HG03025 (cell line): ENCODE measurements at regions not wholly inside any gene's neighbourhood (a gene's known extent, or its start where the extent isn't known, plus 50 kb on each side); places are given as distances from the start of the nearest gene placed in this dataset.
"Not testable (repeated sequence)": the region's sequence is repeated elsewhere in the genome, so short reads cannot be mapped to it uniquely, and the experiment has no call there.

Experiments used
- ATAC-seq: cut with Tn5 transposase; IDR thresholded peaks from one replicate; pipeline ENCODE4 v1.9.1; 2021; ENCODE audit warnings: mild to moderate bottlenecking, moderate library complexity; ENCODE audit not compliant: unreplicated experiment, low FRiP score

DNA sequence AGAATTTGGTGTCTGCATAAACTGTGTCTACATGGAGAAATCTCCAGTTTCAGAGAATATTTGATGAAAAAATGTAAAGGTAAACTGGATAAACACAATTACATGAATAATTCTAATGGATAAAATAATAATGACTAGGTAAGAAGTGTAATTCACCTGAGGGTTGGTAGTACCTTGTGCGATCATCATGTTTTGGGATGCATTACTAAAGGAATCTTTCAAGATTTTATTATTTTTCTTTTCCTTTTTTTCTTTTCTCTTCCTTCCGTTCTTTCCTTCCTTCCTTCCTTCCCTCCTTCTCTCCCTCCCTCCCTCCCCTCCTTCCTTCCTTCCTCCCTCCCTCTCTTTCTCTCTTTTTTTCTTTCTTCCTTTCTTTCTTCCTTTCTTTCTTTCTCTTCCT is 818.7 kb downstream of the LTN1 start:
- ATAC-seq, result no peak

DNA sequence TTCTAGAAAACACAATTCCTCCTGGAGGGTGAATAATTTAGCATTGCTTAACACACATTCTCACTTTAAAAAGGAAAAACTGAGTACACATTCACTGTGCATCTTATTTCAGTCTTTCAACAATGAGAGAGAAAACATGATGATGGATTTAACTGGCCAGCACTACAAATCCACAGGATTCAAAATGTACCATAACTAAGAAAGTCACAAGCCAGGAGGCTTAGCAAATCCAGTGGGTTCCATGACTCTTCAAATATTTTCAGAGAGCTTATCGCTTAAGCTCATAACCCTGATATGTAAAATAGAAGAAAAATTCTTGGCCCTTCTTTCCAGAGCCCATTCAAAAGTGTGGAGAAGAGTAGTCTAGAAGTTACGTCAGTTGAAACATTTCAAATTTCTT is 820.3 kb downstream of the LTN1 start:
- no peak for ATAC-seq

DNA sequence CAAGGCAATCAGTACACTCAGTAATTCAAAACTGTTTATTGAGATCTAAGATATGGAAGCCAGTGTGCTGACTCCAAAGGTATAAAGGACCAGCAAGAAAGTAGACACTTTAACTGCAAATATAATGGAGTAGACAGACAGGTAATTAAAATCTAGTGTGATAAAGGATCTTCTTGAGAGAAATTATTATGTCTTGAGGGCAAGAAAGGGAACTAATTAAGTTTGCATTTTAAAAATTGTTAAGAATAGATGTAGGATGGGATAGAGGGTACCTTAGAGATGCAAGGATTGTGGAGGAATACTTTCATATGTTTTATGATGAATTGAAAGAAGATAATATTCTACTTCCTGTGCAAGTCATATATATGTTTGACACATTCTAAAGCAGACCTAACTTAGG is 825.3 kb downstream of the LTN1 start:
- ATAC-seq, result no peak

DNA sequence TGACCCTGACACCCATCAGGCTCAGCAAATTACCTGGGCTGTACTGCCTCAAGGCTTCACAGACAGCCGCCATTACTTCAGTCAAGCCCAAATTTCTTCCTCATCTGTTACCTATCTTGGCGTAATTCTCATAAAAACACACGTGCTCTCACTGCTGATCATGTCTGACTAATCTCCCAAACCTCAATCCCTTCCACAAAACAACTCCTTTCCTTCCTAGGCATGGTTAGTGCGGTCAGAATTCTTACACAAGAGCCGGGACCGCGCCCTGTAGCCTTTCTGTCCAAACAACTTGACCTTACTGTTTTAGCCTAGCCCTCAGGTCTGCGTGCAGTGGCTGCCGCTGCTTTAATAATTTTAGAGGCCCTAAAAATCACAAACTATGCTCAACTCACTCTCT is 828.2 kb downstream of the LTN1 start:
- not testable (repeated sequence) for ATAC-seq

DNA sequence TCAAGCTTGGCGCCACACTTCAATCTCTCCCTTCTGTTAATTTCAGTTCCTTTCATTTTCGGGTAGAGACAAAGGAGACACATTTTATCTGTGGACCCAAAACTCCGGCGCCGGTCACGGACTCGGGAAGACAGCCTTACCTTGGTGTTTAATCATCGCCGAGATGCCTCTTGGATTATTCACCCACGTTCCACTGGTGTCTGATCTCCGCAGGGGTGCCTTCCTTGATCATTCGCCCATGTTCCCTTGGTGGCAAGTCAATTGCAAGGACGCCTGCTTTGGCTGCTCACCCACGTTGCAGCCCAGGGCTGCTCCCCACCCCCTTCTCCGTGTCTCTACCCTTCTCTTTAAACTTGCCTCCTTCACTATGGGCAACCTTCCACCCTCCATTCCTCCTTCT is 830.6 kb downstream of the LTN1 start:
- ATAC-seq, result not testable (repeated sequence)

DNA sequence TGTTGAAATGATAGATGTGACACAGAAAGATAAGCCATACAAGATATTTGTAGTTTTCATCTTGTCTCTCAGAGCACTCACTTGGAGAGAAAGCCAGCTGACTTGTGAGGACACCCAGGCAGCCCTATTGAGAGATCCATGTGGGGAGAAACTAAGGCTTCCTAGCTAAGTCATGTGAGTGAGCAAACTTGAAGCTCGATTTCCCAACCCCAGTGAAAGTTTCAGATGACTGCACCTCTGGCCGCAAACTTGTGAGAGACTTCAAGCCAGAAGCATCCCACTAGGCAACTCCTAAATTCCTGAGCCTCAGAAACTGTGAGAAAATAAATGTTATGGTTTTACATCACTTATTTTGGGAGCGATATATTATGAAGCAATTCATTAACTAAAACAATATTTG is 832.3 kb downstream of the LTN1 start:
- no peak for ATAC-seq

DNA sequence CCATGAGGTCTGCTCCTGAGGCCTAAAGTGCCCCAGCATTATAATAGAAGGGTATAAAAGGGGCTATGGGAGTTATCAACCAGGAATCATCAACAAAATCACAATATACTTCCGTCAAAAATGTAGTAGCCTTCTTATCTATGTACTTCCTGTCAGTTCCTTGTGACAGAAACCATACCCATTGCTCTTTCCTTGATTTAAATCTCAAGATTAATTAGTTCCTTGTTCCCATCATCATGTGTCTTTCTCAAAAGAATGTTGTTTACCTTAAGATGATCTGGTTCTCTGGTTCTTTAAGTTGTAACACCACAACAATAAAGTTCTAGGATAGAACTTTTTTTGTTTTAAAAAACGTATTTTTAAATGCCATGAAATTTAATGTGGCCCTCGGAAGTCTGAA is 833.3 kb downstream of the LTN1 start:
- no peak for ATAC-seq

DNA sequence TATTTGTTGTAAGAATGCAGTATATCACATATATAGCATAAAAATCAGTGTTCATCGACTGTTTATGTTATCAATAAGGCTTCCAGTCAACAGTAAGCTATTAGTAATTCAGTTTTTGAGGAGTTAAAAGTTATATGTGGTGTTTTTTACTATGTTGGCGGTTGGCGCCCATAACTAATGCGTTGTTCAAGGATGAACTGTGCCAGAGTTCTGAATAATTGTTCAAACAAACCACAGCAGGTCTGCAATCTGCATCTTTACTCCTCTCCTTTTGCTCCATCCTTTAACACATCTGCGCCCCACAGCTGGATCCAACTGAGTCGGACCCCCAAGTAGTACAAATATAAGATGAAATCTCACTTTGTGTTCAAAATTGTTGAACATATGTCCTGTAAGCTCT is 836.1 kb downstream of the LTN1 start:
- ATAC-seq, result no peak

DNA sequence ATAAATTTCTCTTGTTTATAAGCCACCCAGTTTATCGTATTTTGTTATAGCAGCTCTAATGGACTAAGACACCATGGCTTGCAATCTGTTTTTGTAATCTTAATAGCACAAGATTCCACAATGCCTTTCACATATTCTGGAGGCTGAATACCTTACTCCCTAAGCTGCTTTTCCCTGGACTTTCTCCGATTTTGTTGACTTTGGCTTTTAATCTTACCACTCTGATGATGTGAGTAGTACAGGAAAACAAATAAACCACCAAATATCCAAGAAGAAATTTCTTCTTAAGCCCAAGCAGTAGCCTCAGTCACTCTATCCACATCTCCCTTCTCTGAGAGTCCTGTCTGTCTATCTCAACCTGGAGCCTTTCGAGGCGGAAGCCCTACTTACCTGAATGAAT is 838.6 kb downstream of the LTN1 start:
- no peak for ATAC-seq

DNA sequence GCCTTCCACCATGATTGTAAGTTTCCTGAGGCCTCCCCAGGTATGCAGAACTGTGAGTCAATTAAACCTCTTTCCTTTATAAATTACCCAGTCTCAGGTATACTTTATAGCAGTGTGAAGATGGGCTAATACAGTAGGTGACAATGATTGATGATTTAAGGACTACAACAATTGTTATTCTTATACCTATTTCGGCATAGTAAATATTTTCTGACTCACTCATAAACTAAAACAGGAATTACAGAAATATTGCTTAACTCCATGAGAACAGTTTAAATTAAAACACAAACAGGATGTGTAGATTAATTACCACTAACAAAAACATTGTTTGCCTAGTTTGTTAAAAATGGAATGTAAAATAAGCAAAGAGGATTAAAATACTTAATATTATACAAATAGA is 839.9 kb downstream of the LTN1 start:
- no peak for ATAC-seq

DNA sequence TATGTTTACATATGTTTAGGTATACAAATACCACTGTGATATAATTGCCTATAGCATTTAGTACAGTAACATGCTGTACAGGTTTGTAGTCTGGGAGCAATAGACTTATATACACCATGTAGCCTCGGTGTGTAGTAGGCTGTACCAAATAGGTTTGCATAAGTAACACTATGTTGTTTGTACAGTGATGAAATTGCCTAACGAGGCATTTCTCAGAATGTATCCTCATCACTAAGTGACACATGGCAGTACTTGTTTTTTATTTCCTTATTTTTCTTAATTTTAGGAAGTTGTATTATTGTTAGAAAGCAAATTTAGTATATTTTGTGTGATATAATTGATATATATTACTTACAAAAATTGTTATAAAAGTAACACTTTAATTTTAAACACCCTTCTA is 840.9 kb downstream of the LTN1 start:
- no peak for ATAC-seq

DNA sequence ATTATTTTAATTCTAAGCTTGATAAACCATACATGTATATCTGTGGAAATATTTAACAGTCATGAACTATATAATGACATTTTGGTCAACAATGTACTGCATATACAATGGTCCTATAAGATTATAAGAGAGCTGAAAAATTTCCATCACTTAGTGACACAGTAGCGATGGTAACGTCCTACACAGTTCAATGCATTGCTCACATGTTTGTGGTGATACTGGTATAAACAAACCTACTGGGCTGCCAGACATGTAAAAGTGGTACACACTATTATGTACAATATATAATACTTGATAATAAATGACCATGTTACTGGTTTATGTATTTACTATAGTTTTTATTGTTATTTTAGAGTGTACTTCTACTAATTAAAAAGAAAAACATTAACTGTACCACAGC is 841.9 kb downstream of the LTN1 start:
- no peak for ATAC-seq

DNA sequence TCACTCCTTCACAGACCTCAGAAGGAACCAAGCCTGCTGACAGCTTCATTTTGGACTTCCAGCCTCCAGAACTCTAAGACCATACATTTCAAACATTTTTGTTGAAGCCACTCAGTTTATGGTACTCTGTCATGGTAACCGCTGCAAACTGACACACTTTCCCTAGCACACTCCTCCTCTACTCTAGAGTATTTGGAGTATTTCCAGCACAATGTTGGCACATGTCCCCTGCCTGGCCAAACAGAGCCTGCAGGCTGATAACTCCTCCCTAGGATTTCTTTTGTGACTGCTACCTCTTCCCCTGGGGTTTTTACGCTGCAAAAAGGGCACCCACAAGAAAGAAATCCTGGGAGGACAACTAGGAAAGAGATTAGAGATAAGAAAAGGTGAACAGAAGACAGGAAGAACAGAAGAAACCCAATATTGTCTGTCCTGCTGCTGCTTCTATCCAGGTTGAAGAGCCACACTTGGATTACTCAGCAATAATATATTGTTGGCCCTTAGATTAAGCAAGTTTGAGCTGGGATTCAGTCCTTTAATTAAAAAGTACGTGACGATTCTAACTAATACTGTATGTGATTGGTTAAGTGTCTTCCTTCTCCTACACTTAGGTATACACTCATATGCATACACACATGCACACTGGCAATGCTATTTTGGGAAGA is 844.1 kb downstream of the LTN1 start:
- ATAC-seq, result no peak

DNA sequence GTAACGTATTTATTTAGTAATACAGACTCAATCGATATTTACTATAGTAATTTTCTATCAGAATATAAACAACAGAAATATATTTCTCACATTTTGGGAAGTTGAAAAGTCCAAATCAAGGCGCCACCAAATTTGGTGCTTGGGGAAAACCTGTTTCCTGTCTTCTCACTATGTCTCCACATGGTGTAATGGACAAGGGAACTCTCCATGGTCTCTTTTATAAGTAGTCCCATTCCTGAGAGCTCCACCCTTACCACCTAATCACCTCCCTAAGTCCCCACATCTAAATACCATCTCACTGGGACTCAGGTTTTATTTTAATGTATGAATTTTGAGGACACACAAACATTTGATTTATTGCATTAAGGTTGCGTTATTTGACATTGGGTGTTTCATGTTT is 848.0 kb downstream of the LTN1 start:
- no peak for ATAC-seq

DNA sequence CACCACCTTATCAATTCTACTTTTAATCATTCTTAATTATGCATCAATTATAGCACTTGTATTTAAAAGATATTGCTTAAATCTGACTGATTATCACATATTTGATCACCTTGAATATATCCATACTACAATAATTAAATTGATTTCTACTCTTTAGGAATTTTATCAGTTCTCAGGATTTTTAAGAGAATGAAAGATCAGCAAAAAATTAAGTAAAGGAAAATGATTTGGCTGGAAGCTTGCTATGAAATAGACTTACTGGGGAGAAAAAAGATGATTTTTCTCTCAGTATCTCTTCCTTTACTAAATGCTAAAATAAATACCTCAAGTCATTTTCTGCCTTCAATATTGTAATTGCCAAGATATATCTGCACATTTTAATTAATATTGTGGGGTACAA is 848.6 kb downstream of the LTN1 start:
- ATAC-seq, result no peak

DNA sequence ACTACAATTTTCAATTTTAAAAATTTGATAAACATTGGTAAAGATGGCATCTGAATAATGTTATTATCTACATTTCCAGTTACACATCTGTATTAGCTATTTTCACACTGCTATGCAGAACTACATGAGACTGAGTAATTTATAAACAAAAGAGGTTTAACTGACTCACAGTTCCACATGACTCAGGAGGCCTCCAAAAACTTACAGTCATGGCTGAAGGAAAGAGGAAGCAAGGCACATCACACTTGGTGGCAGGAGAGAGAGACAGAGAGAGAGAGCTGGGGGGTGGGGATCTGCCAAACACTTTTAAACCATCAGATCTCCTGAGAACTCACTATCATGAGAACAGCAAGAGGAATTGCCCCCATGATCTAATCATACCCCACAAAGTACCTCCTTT is 850.0 kb downstream of the LTN1 start:
- no peak for ATAC-seq

DNA sequence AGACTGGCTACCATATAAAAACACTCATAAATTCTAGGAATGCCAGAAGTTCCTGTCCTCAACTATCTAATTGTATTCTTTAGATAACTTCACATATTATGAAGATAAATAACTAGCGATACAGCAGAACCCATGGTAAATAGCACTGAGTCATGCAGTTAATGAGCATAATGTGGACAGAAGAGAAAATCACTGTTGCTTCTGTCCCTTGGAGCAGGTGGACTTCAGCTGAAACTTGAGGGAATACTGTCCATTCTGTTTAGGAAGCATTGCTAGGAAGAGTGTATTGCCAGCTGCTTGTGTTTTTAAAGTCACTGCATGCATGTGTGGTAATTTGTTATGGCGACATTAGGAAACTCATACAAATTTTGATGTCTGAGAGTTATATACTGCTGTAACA is 854.4 kb downstream of the LTN1 start:
- no peak for ATAC-seq

DNA sequence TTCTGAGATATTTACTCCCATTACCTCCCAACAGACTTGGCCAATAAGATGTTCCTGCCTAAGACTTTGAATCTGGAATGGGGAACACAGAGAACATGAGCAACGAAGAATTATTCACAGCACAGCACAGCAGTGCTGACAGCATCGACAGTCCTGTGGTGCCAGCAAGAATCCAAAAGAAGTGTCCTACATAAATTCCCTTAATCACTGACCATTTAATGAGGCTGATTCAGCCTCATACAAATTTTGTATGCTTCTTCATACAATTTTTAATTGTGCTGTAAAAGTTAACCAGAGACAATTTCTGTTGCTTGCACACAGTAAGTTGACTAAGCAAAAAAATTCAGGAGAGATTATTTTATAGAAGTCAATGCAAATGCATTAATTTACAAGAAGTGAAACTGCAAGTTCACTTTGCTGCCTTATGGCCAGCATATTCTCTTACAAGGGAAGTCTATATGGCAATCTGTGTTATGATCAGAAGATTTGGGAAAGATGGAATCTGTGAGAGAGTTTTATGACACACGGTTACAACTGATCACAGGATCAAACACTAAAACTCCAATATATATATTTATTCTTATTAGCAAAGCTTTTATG is 855.9 kb downstream of the LTN1 start:
- ATAC-seq, result no peak

DNA sequence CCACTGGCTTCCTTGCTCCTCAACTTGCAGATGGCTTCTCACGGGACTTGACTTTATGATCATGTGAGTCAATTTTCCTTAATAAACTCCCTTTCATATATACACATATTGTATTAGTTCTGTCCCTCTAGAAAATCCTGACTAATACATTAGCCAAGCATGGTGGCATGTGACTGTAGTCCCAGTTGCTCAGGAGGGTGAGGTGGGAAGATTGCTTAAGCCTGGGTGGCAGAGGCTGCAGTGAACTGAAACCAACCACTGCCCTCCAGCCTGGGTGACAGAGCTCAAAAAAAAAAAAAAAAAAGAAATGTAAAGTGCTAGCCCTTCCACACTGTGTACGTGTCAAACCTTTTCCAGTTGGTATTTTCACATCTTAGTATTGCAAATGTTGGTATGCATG is 857.0 kb downstream of the LTN1 start:
- ATAC-seq, result no peak

DNA sequence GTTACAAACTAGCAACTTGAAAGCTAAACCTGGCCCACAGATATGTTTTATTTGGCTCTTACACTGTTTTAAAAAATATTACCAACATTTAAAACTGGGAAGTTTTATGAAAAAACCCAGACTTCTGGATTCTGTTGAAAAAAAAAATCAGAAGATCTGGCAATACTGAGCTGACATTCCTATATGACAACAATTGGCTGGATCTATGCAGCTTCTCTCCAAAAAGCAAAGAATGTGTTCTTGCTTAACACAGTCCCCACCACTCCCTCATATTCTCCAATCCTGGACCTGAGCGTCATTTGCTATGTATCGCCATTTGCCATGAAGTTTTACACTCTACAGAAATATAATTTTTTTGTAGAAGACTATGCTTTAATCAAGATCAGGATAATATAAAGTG is 859.6 kb downstream of the LTN1 start:
- ATAC-seq, result no peak

DNA sequence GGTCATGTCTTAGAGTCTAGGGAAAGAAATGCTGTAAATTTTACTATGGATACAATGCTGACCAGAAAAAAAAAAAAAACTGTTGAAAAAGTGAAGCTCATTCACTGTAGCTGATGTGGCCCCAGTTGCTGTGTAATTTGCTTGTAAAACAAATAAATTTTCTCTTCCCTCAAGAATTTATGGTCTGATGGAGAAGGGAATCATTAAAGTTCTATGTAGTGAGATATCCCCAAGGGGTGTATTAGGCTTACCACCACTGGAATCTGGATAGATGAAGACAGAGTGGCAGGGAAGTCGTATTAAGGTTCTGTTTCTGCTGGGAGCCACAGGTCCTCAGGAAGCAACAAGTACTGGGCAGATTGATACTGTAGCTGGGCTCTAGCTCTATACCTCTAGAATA is 860.0 kb downstream of the LTN1 start:
- no peak for ATAC-seq

DNA sequence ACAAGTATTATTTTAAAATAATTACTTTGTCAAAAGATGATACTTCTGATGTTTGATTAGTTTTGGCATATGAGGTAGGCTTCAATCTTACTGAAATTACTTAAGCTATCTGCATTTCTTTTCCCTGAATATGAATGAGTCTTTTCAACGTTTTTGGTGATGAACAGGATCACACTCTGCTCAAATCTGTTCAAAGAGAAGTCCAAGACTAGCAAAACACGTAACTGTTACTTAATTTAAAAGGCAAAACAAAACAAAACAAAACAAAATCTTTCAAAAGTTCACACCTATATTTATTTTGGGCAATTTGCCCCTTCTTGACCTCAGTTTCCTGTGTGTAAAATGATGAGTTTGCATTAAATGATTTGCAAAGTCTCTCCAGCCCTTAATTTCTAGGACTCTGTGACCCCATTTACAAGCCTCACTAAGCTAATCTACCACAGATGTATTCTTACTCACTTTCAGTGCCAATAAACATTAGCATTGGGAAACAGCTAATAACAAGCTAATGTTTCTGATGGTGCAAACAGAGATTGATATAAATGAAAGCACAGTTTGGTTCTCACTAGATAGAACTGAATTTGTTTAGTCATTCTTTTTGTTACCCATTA is 865.4 kb downstream of the LTN1 start:
- ATAC-seq, result no peak
